PC-9 (cell line): ENCODE measurements at regions not wholly inside any gene's neighbourhood (a gene's known extent, or its start where the extent isn't known, plus 50 kb on each side); places are given as distances from the start of the nearest gene placed in this dataset.

ENCODE experiments used
- BruUV-seq: library from RNA; stranded (reverse); fragments of 400-500 nt; replicated peaks from 2 replicates; lab custom pipeline; 2021; lab: Mats Ljungman, UMichigan
- CTCF ChIA-PET: fragments of 300-600 bp; sonication (Branson Sonifier 250); formaldehyde crosslinking; loops from one replicate; lab custom pipeline; 2022; ENCODE audit warnings: antibody characterized with exemption; lab: Charles Lee
- POLR2A ChIA-PET: fragments of 300-600 bp; sonication (Branson Sonifier 250); formaldehyde crosslinking; loops from one replicate; lab custom pipeline; 2022; ENCODE audit warnings: antibody characterized with exemption; ENCODE audit not compliant: unreplicated experiment; lab: Charles Lee
- DNase-seq, 2 experiments: peaks; one replicate each; pipeline versions ENCODE4 v3.0.0 to v3.0.0-alpha.2; 2015 to 2022; ENCODE audit warnings: mixed read lengths in 1 of 2
- H2AFZ ChIP-seq: fragments of 200-600 bp; sonication (generic); 2 replicates; pipeline ENCODE4 v1.8.1; 2017; ENCODE audit warnings: antibody characterized with exemption
- H3F3A ChIP-seq: fragments of 200-600 bp; sonication (generic); 2 replicates; pipeline ENCODE4 v1.8.1; 2017; ENCODE audit warnings: antibody characterized with exemption, mild to moderate bottlenecking, low read depth; ENCODE audit not compliant: insufficient read depth
- H3K27ac ChIP-seq: fragments of 200-600 bp; sonication (generic); 2 replicates; pipeline ENCODE4 v1.6.1; 2016; ENCODE audit warnings: mixed run types
- H3K27me3 ChIP-seq: fragments of 200-600 bp; sonication (generic); 2 replicates; pipeline ENCODE4 v1.6.1; 2016; ENCODE audit warnings: low read depth, mixed run types; ENCODE audit not compliant: insufficient read depth
- H3K36me3 ChIP-seq: fragments of 200-600 bp; sonication (generic); 2 replicates; pipeline ENCODE4 v1.6.1; 2016; ENCODE audit warnings: low read depth, mixed run types
- H3K4me1 ChIP-seq: fragments of 200-600 bp; sonication (generic); replicated peaks from 2 replicates; pipeline ENCODE4 v1.6.1; 2016; ENCODE audit warnings: mixed run types; ENCODE audit not compliant: insufficient read depth
- H3K4me2 ChIP-seq: fragments of 200-600 bp; sonication (generic); 2 replicates; pipeline ENCODE4 v1.6.1; 2017; ENCODE audit warnings: mixed run types
- H3K4me3 ChIP-seq: fragments of 200-600 bp; sonication (generic); 2 replicates; pipeline ENCODE4 v1.6.1; 2016; ENCODE audit warnings: mixed run types
- H3K79me2 ChIP-seq: fragments of 200-600 bp; sonication (generic); 2 replicates; pipeline ENCODE4 v1.6.1; 2017; ENCODE audit warnings: low read depth, mixed run types
- H3K9me2 ChIP-seq: fragments of 200-600 bp; sonication (generic); 2 replicates; pipeline ENCODE4 v1.8.1; 2017; ENCODE audit warnings: mild to moderate bottlenecking; ENCODE audit not compliant: insufficient read depth
- H3K9me3 ChIP-seq: fragments of 200-600 bp; sonication (generic); 2 replicates; pipeline ENCODE4 v1.8.1; 2016; ENCODE audit warnings: low read depth; ENCODE audit not compliant: insufficient read depth
- H4K20me1 ChIP-seq: fragments of 200-600 bp; sonication (generic); 2 replicates; pipeline ENCODE4 v1.8.1; 2017; ENCODE audit not compliant: insufficient read depth
- CTCF ChIP-seq: fragments of 200-600 bp; sonication (generic); conservative IDR thresholded peaks from 2 replicates; pipeline ENCODE4 v1.6.1; 2017; ENCODE audit warnings: mixed run types, antibody characterized with exemption, mild to moderate bottlenecking, moderate library complexity
- EZH2 ChIP-seq: fragments of 200-600 bp; sonication (generic); IDR thresholded peaks from 2 replicates; pipeline ENCODE4 v1.8.0; 2017; ENCODE audit warnings: antibody characterized with exemption, low read depth
- intact Hi-C: fragments of 100-400 bp; cut with micrococcal nuclease; formaldehyde crosslinking; loops from one replicate; pipeline ENCODE4 v1.10.0; 2022; ENCODE audit not compliant: unreplicated experiment

GRCh38 chr18:1892191-1892590, 679.1 kb downstream of the METTL4 start:
- POLR2A ChIA-PET: interaction anchor here (0.7 kb wide), 1 partner anchor 410 kb away, joined by 3 read pairs; no protein-coding TSS in a partner anchor
- H3K9me3 ChIP-seq: no peaks in the 10 kb centered on the region; the same call in 1 of the 2 replicates
- CTCF ChIA-PET: no interaction called here

GRCh38 chr18:1895456-1896185, 675.7 kb downstream of the METTL4 start:
- TF ChIP-seq CTCF (no peak), EZH2 (no peak)
- Histone ChIP-seq H3K9me3 (no peaks in the 10 kb centered on the region), H3K9me2 (no peaks in the 10 kb centered on the region; the same call in 1 of the 2 replicates), H3K27me3 (no peaks in the 10 kb centered on the region), H3K4me2 (no peak overlapping the region), H4K20me1 (no peaks in the 10 kb centered on the region), H3K4me3 (no peak overlapping the region), H3K27ac (no peak overlapping the region), H3K36me3 (no peaks in the 10 kb centered on the region), H3F3A (no peaks in the 10 kb centered on the region), H2AFZ (no peak overlapping the region), H3K4me1 (no peaks in the 10 kb centered on the region), H3K79me2 (no peaks in the 10 kb centered on the region)
- ChIA-PET POLR2A (no interaction called here), CTCF (no interaction called here)
- BruUV-seq: no TSS peak
- DNase-seq: no peak
- intact Hi-C loops: no loop called here

More at GRCh38 chr18:1892191-1892590, 679.1 kb downstream of the METTL4 start:
- Histone ChIP-seq H3K27ac (no peak overlapping the region), H3K4me1 (no peaks in the 10 kb centered on the region), H3K4me3 (no peak overlapping the region), H3K79me2 (no peaks in the 10 kb centered on the region), H3K27me3 (no peaks in the 10 kb centered on the region), H3K9me2 (no peaks in the 10 kb centered on the region), H3K4me2 (no peak overlapping the region), H3K36me3 (no peaks in the 10 kb centered on the region), H2AFZ (no peak overlapping the region), H3F3A (no peaks in the 10 kb centered on the region), H4K20me1 (no peaks in the 10 kb centered on the region)
- intact Hi-C loops: no loop called here
- no peak for DNase-seq
- BruUV-seq: no TSS peak
- TF ChIP-seq CTCF (no peak), EZH2 (no peak)

- Histone ChIP-seq H3K79me2 (no peaks in the 10 kb centered on the region), H3K9me3 (no peaks in the 10 kb centered on the region), H3K4me2 (no peak overlapping the region), H3F3A (no peaks in the 10 kb centered on the region), H3K27me3 (no peaks in the 10 kb centered on the region), H3K4me3 (no peak overlapping the region), H3K36me3 (no peaks in the 10 kb centered on the region), H3K4me1 (no peaks in the 10 kb centered on the region), H3K27ac (no peak overlapping the region), H4K20me1 (no peaks in the 10 kb centered on the region), H3K9me2 (no peaks in the 10 kb centered on the region), H2AFZ (no peak overlapping the region)
- DNase-seq: no peak
- intact Hi-C loops: no loop called here
- ChIA-PET POLR2A (no interaction called here), CTCF (no interaction called here)
- no TSS peak for BruUV-seq
- TF ChIP-seq CTCF (no peak), EZH2 (no peak)
Observed at GRCh38 chr18:1906421-1906820, 664.9 kb downstream of the METTL4 start.
